Activated T-cell treated with anti-CD3 and anti-CD28 coated beads, Interleukin-2, amount 50 U/mL, for 24 hours (primary cell): ENCODE measurements at regions not wholly inside any gene's neighbourhood (a gene's known extent, or its start where the extent isn't known, plus 50 kb on each side); places are given as distances from the start of the nearest gene placed in this dataset.
"Not testable (repeated sequence)": the region's sequence is repeated elsewhere in the genome, so short reads cannot be mapped to it uniquely, and the experiment has no call there.

ENCODE experiments used
- DNase-seq: peaks from one replicate; pipeline ENCODE4 v3.0.0-alpha.2; 2020
- H3K27ac Mint-ChIP-seq: 2 replicates; pipeline ENCODE4 v1.8.0; 2020; ENCODE audit warnings: mild to moderate bottlenecking, mixed read lengths
- H3K27me3 Mint-ChIP-seq: 2 replicates; pipeline ENCODE4 v1.8.0; 2020; ENCODE audit warnings: mixed read lengths
- H3K36me3 Mint-ChIP-seq: 2 replicates; pipeline ENCODE4 v1.8.0; 2020; ENCODE audit warnings: low read depth, mixed read lengths
- H3K4me1 Mint-ChIP-seq: 2 replicates; pipeline ENCODE4 v1.8.0; 2020; ENCODE audit warnings: low read depth, mixed read lengths
- H3K4me3 Mint-ChIP-seq: 2 replicates; pipeline ENCODE4 v1.8.0; 2020; ENCODE audit warnings: mild to moderate bottlenecking, moderate library complexity, mixed read lengths
- H3K9me3 Mint-ChIP-seq: 2 replicates; pipeline ENCODE4 v1.8.0; 2020; ENCODE audit warnings: mixed read lengths

- Mint-ChIP-seq H3K27ac (no peak overlapping the region), H3K27me3 (peaks cover 5% of the 10 kb centered on the region), H3K36me3 (no peaks in the 10 kb centered on the region), H3K4me1 (no peaks in the 10 kb centered on the region), H3K9me3 (no peaks in the 10 kb centered on the region), H3K4me3 (no peak overlapping the region)
- no peak for DNase-seq
Measured at GRCh38 chr14:104474495-104475213, 104.9 kb upstream of the C14orf180 start.

DNA sequence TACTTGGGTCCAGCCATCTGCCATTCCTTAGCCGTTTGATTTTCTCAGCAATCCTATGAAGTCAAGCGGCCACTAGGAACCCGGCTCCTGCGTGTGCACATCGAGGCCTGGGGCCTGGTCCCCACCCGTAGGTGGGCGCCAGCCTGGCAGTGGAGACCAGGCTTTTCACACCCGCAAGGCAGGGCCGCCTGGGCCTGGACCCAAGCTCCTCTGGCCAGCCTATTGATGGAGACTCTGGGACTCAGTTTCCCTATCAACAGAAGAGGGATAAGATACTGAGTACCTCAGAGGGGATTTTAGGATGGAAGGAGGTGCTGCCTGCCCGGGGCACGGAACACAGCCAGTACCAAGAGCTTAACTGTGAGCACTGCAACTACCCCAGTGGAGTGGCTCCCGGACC lies 104.3 kb upstream of the C14orf180 start:
- Mint-ChIP-seq H3K27ac (no peak overlapping the region), H3K36me3 (no peaks in the 10 kb centered on the region), H3K4me3 (no peak overlapping the region), H3K9me3 (no peaks in the 10 kb centered on the region), H3K4me1 (no peaks in the 10 kb centered on the region), H3K27me3 (peaks cover 5% of the 10 kb centered on the region)
- DNase-seq: no peak

DNA sequence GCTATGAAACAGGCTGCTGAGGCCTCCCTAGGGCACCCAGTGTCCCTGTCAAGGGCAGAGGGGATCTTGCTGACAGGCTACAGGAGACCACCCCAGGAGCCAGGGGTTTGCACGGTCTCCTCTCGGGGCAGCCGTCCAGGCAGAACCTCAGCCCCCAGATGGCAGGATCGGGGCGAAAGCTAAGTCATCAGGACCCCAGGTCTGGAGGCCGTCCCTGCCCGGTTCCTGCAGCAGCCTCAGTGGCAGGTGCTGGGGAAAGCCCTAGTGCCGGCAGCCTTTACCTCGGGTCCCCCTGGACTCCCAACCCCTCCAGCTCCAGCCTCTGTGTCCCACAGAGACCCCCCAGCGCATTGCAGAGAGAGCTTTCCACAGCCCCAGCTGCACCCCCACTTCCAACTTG lies 103.8 kb upstream of the C14orf180 start:
- Mint-ChIP-seq H3K36me3 (no peaks in the 10 kb centered on the region), H3K27me3 (peaks cover 5% of the 10 kb centered on the region), H3K4me3 (no peak overlapping the region), H3K4me1 (no peaks in the 10 kb centered on the region), H3K9me3 (no peaks in the 10 kb centered on the region), H3K27ac (no peak overlapping the region)
- DNase-seq: no peak

- Mint-ChIP-seq H3K9me3 (no peaks in the 10 kb centered on the region), H3K36me3 (no peaks in the 10 kb centered on the region), H3K4me1 (no peaks in the 10 kb centered on the region), H3K27ac (no peak overlapping the region), H3K27me3 (peaks cover 5% of the 10 kb centered on the region), H3K4me3 (no peak overlapping the region)
- no peak for DNase-seq
Measured at GRCh38 chr14:104476437-104476836, 103.1 kb upstream of the C14orf180 start.

DNA sequence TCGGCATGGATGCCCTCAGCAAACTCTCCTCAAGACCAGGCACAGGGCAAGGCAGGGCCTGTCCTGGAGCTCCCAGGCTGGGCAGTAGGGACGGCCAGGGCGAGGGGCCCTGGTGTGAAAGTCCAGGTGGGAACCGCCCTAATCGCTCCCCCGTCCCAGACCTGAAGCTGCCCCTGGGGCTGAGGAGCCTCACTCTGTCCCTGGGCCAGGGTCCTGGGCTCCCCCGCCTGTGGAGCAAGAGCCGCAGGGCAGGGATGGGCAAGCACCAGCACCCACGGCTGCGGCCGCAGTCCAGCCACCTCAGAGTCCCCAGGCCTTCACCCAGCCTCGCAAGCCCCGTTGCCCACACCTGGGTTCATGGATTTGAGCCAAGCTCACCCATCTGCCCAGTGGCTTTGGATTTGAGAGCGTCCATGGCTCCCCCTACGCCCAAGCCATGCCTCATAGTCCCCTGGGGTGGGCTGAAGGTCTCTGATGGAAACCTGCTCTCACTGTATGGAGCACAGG lies 102.4 kb upstream of the C14orf180 start:
- Mint-ChIP-seq H3K4me1 (no peaks in the 10 kb centered on the region), H3K27me3 (peaks cover 5% of the 10 kb centered on the region), H3K36me3 (no peaks in the 10 kb centered on the region), H3K4me3 (no peak overlapping the region), H3K9me3 (peaks cover 5% of the 10 kb centered on the region), H3K27ac (no peak overlapping the region)
- no peak for DNase-seq

DNA sequence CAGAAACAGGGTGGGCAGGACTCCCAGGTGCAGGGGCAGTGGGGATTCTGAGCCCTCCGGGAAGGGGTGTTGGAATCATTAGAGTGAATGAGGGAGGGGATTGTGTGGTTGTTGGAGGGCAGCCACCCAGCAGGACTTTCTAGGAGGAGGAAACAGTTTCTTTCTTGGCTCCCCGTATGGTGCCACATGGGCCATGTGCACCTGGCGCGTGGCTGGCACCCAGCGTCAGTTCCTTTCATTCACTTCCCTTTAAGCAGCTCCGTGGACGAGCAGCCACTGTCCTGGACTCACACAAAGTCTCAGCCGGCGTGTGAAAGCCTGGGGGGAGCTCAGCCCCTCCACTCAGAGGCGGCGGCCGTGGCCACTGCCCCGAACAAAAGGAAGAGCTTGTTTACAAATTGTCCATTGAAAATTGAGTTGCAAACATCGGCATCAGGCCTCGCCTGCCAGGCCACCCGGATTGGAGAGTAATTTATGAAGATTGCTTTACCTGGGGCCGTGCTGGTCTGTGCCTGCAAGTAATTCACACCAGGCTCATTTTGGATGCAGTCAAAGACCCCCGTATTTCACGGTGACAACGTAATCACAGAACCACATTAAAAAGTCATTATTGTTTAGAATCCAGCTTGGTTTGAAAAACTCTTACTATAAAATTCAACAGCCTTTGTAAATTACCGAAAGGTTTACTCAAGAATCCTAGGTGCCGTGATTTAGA lies 101.7 kb upstream of the C14orf180 start:
- Mint-ChIP-seq H3K4me3 (no peak overlapping the region), H3K27me3 (peaks cover 5% of the 10 kb centered on the region), H3K9me3 (peaks cover 6% of the 10 kb centered on the region), H3K36me3 (no peaks in the 10 kb centered on the region), H3K27ac (no peak overlapping the region), H3K4me1 (no peaks in the 10 kb centered on the region)
- DNase-seq: no peak

- Mint-ChIP-seq H3K27ac (no peak overlapping the region), H3K9me3 (peaks cover 11% of the 10 kb centered on the region), H3K36me3 (no peaks in the 10 kb centered on the region), H3K4me1 (no peaks in the 10 kb centered on the region), H3K4me3 (no peak overlapping the region), H3K27me3 (peaks cover 5% of the 10 kb centered on the region)
- DNase-seq: no peak
Measured at GRCh38 chr14:104478656-104479055, 100.9 kb upstream of the C14orf180 start.

DNA sequence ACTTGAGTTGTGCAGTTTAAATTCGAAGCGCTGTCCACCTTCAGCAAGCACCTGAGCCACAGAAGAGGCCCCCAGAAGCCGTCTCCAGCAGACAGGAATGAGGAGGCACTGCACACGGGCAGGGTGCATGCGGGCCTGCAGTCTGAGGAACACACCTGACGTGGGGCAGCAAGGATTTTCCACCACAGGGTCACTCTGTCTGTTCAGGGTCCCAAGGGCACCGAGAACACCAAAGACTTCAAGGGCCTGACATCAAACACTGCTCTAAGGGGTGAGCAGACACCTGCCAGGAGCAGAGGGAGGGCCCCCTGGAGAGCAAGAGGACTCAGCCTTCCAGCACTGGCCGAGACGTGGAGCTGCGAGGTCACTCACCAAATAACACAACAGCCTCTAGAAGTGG lies 99.7 kb upstream of the C14orf180 start:
- peaks cover 11% of the 10 kb centered on the region for H3K9me3 Mint-ChIP-seq
- H3K36me3 Mint-ChIP-seq: no peaks in the 10 kb centered on the region
- H3K4me3 Mint-ChIP-seq: no peak overlapping the region
- H3K27ac Mint-ChIP-seq: no peak overlapping the region
- peaks cover 5% of the 10 kb centered on the region for H3K27me3 Mint-ChIP-seq
- no peaks in the 10 kb centered on the region for H3K4me1 Mint-ChIP-seq
- no peak for DNase-seq

GRCh38 chr14:104481323-104481722 lies 98.2 kb upstream of the C14orf180 start:
- Mint-ChIP-seq H3K4me3 (no peak overlapping the region), H3K27me3 (peaks cover 11% of the 10 kb centered on the region), H3K27ac (no peak overlapping the region), H3K36me3 (no peaks in the 10 kb centered on the region), H3K4me1 (no peaks in the 10 kb centered on the region), H3K9me3 (peaks cover 11% of the 10 kb centered on the region)
- no peak for DNase-seq

DNA sequence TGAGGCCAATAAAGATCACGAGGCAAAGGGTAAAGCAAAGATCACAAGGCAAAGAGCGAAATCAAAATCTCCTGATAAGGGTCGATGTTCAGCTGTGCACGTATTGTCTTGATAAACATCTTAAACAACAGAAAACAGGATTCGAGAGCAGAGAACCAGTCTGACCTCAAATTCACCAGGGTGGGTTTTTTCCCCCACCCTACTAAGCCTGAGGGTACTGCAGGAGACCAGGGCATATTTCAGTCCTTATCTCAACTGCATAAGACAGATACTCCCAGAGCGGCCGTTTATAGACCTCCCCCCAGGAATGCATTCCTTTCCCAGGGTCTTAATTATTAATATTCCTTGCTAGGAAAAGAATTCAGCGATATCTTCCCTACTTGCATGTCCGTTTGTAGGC lies 97.5 kb upstream of the C14orf180 start:
- H3K27ac Mint-ChIP-seq, DNase-seq, H3K36me3 Mint-ChIP-seq, H3K4me1 Mint-ChIP-seq, H3K4me3 Mint-ChIP-seq: not testable (repeated sequence)
- peaks cover 11% of the 10 kb centered on the region for H3K9me3 Mint-ChIP-seq
- peaks cover 18% of the 10 kb centered on the region for H3K27me3 Mint-ChIP-seq

GRCh38 chr14:104486222-104486923 lies 93.2 kb upstream of the C14orf180 start:
- DNase-seq: no peak
- H3K4me3 Mint-ChIP-seq: no peak overlapping the region
- no peaks in the 10 kb centered on the region for H3K4me1 Mint-ChIP-seq
- no peaks in the 10 kb centered on the region for H3K36me3 Mint-ChIP-seq
- peaks cover 25% of the 10 kb centered on the region for H3K27me3 Mint-ChIP-seq
- peaks cover 11% of the 10 kb centered on the region for H3K9me3 Mint-ChIP-seq
- no peak overlapping the region for H3K27ac Mint-ChIP-seq

- DNase-seq: no peak
Measured at GRCh38 chr14:104494483-104494882, 85.1 kb upstream of the C14orf180 start.

DNA sequence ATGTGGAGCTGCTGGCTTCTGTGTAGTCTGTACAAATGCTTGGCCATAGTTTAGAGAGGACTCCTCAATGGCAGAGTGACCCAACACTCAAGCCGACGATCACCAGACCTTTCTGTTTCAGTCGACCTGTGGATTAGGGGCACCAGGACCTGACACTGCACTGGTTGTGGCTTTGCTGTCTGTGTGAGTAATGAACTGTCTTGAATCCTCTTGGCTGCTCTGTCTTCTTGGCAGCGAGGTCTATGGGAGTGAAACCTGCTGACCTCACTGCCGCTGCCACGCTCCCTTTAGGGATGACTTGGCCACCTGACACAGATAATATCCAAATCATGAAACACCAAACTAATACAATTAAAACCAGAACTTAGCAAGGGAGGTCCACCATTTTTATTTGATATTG lies 83.5 kb upstream of the C14orf180 start:
- Mint-ChIP-seq H3K4me3 (no peak overlapping the region), H3K9me3 (peaks cover 7% of the 10 kb centered on the region), H3K27ac (no peak overlapping the region), H3K27me3 (peaks cover 5% of the 10 kb centered on the region), H3K4me1 (peaks cover 10% of the 10 kb centered on the region), H3K36me3 (no peaks in the 10 kb centered on the region)
- no peak for DNase-seq

More at GRCh38 chr14:104494483-104494882, 85.1 kb upstream of the C14orf180 start:
- H3K27ac Mint-ChIP-seq: no peak overlapping the region
- H3K9me3 Mint-ChIP-seq: peaks cover 7% of the 10 kb centered on the region
- no peaks in the 10 kb centered on the region for H3K36me3 Mint-ChIP-seq
- H3K4me1 Mint-ChIP-seq: peaks cover 10% of the 10 kb centered on the region
- H3K27me3 Mint-ChIP-seq: peaks cover 5% of the 10 kb centered on the region
- no peak overlapping the region for H3K4me3 Mint-ChIP-seq

- Mint-ChIP-seq H3K4me3 (no peak overlapping the region), H3K4me1 (no peaks in the 10 kb centered on the region), H3K9me3 (peaks cover 17% of the 10 kb centered on the region)
Measured at GRCh38 chr14:104499784-104500760, 79.5 kb upstream of the C14orf180 start.

More at GRCh38 chr14:104499784-104500760, 79.5 kb upstream of the C14orf180 start:
- no peak for DNase-seq
- no peak overlapping the region for H3K27ac Mint-ChIP-seq
- H3K36me3 Mint-ChIP-seq: no peaks in the 10 kb centered on the region
- H3K27me3 Mint-ChIP-seq: peaks cover 5% of the 10 kb centered on the region
